Right lobe of liver (tissue), 6 donors: ENCODE measurements at regions not wholly inside any gene's neighbourhood (a gene's known extent, or its start where the extent isn't known, plus 50 kb on each side); places are given as distances from the start of the nearest gene placed in this dataset.

ENCODE experiments used
- ATAC-seq, 4 donors: fragments of 200-7000 bp; cut with Tn5 transposase; one replicate each; pipeline ENCODE4 v1.9.1; 2020; ENCODE audit warnings: mild to moderate bottlenecking in 4 of 4, moderate library complexity in 4 of 4
- DNase-seq, 3 donors: peaks; one replicate each; pipeline ENCODE4 v3.0.0-alpha.2; 2020
- H3K27ac ChIP-seq, 3 donors: fragments of 200-600 bp; one replicate each; pipeline ENCODE4 v1.8.0; 2022
- H3K27me3 ChIP-seq, 2 donors: fragments of 200-600 bp; one replicate each; pipeline ENCODE4 v1.8.0; 2022
- H3K36me3 ChIP-seq, 4 donors: fragments of 200-600 bp; sonication (generic) in 1 of 4; one replicate each; pipeline versions ENCODE4 v1.5.1 to v1.8.0; 2017 to 2022; ENCODE audit warnings: control low read depth in 1 of 4
- H3K4me1 ChIP-seq, 4 donors: fragments of 200-600 bp; sonication (generic) in 1 of 4; one replicate each; pipeline versions ENCODE4 v1.5.1 to v1.8.0; 2017 to 2022; ENCODE audit warnings: control low read depth in 1 of 4
- H3K4me3 ChIP-seq, 3 donors: fragments of 200-600 bp; one replicate each; pipeline ENCODE4 v1.8.0; 2022
- H3K9me3 ChIP-seq, 4 donors: fragments of 200-600 bp; sonication (generic) in 1 of 4; one replicate each; pipeline versions ENCODE4 v1.5.1 to v1.8.0; 2017 to 2022; ENCODE audit warnings: control low read depth in 1 of 4
- POLR2A ChIP-seq: fragments of 450-650 bp; IDR thresholded peaks from one replicate; pipeline ENCODE4 v1.6.1; 2017; ENCODE audit warnings: antibody characterized with exemption, mild to moderate bottlenecking
- whole genome bisulfite sequencing: methylation state at CpG from one replicate; pipeline ENCODE4 v1.1.6; 2018; ENCODE audit warnings: low coverage, low lambda C conversion rate; ENCODE audit not compliant: insufficient coverage; ENCODE audit errors: missing lambda C conversion rate; 5-methylcytosine and 5-hydroxymethylcytosine counted together
- intact Hi-C, 2 donors: fragments of 100-400 bp; cut with DNase I; formaldehyde crosslinking; loops; one replicate each; pipeline versions ENCODE4 v1.11.2 to v1.14.1; 2022
- TF ChIP-seq, protein P1 (sequence below), 4 donors: fragments of 200-600 bp in 3 of 4; fragments of 450-650 bp in 1 of 4; IDR thresholded peaks; one replicate each; pipeline versions ENCODE4 v1.5.1 to v1.8.0; 2016 to 2022; ENCODE audit warnings: antibody characterized with exemption in 4 of 4, mild to moderate bottlenecking in 2 of 4
- donor health status: DM: no; HTN: yes; CAD: no.
- donor health status: DM: no; HTN: no; CAD: no.
- donor health status: DM: no; HTN: no; CAD: no.
- donor health status: DM: no; HTN: yes; CAD: no.
- donor health status: DM: no; HTN: yes; CAD: no.

GRCh38 chr3:27585429-27585828 lies 101.2 kb upstream of the SLC4A7 start:
- peak in 1 of 4 donors; percentile 14 for ATAC-seq

GRCh38 chr3:27584874-27585273 lies 100.7 kb upstream of the SLC4A7 start:
- Histone ChIP-seq H3K4me3 (no peak overlapping the region), H3K9me3 (no peaks in the 10 kb centered on the region), H3K36me3 (no peaks in the 10 kb centered on the region), H3K27ac (no peak overlapping the region), H3K27me3 (no peaks in the 10 kb centered on the region), H3K4me1 (no peaks in the 10 kb centered on the region)
- WGBS, result 21% methylated on average over 2 of the region's 2 CpGs
- intact Hi-C loops, result no loop called here
- DNase-seq (no peak), ATAC-seq (peak in 3 of 4 donors; percentile 45 to 83 (median 53))
- no peak for TF ChIP-seq POLR2A
- TF ChIP-seq, protein P1, sequence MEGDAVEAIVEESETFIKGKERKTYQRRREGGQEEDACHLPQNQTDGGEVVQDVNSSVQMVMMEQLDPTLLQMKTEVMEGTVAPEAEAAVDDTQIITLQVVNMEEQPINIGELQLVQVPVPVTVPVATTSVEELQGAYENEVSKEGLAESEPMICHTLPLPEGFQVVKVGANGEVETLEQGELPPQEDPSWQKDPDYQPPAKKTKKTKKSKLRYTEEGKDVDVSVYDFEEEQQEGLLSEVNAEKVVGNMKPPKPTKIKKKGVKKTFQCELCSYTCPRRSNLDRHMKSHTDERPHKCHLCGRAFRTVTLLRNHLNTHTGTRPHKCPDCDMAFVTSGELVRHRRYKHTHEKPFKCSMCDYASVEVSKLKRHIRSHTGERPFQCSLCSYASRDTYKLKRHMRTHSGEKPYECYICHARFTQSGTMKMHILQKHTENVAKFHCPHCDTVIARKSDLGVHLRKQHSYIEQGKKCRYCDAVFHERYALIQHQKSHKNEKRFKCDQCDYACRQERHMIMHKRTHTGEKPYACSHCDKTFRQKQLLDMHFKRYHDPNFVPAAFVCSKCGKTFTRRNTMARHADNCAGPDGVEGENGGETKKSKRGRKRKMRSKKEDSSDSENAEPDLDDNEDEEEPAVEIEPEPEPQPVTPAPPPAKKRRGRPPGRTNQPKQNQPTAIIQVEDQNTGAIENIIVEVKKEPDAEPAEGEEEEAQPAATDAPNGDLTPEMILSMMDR (IDR thresholded peaks at IDR 0.05), result no peak

More at GRCh38 chr3:27585429-27585828, 101.2 kb upstream of the SLC4A7 start:
- H3K27me3 ChIP-seq, result no peaks in the 10 kb centered on the region
- WGBS, result 71% methylated on average over 3 of the region's 3 CpGs
- H3K4me3 ChIP-seq, result no peak overlapping the region
- H3K27ac ChIP-seq, result no peak overlapping the region
- no peaks in the 10 kb centered on the region for H3K4me1 ChIP-seq
- H3K9me3 ChIP-seq, result no peaks in the 10 kb centered on the region
- TF ChIP-seq POLR2A, result no peak
- TF ChIP-seq, protein P1 (IDR thresholded peaks at IDR 0.05), result no peak
- DNase-seq, result no peak
- intact Hi-C loops, result no loop called here
- H3K36me3 ChIP-seq, result no peaks in the 10 kb centered on the region

DNA sequence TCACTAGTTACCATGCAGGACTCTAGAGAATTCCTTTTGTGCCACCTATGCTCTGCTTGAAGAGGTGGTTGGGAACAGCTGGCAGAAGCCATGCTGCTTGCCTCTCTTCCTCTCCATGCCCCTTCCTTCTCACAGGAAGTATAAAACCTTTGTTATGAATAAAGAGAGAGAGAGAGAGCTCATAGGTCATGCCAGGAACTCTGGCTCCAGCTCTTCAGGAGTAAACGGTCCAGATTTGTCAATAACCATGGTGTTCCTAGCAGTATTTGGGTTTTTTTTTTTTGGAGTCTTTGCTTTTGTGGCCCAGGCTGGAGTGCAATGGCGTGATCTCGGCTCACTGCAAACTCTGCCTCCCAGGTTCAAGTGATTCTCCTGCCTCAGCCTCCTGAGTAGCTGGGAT lies 97.7 kb upstream of the SLC4A7 start:
- no peaks in the 10 kb centered on the region for H3K9me3 ChIP-seq
- no peaks in the 10 kb centered on the region for H3K36me3 ChIP-seq
- no peaks in the 10 kb centered on the region for H3K4me1 ChIP-seq
- 48% methylated on average over 3 of the region's 3 CpGs for WGBS
- intact Hi-C loops, result no loop called here
- no peaks in the 10 kb centered on the region for H3K27me3 ChIP-seq
- no peak overlapping the region for H3K4me3 ChIP-seq
- H3K27ac ChIP-seq, result no peak overlapping the region
- no peak for TF ChIP-seq POLR2A
- DNase-seq, result no peak
- peak in 3 of 4 donors; percentile 59 to 84 (median 83) for ATAC-seq

GRCh38 chr3:27578032-27578431 lies 93.8 kb upstream of the SLC4A7 start:
- Histone ChIP-seq H3K27ac (peak overlapping the region in 1 of 3 donors; percentile 48), H3K36me3 (no peaks in the 10 kb centered on the region), H3K9me3 (no peaks in the 10 kb centered on the region), H3K4me3 (no peak overlapping the region), H3K4me1 (no peaks in the 10 kb centered on the region), H3K27me3 (no peaks in the 10 kb centered on the region)
- ATAC-seq, result peak in 1 of 4 donors; percentile 78
- WGBS, result 100% methylated on average over 1 of the region's 1 CpG
- no peak for TF ChIP-seq POLR2A
- TF ChIP-seq, protein P1 (IDR thresholded peaks at IDR 0.05), result no peak
- intact Hi-C loops, result no loop called here
- no peak for DNase-seq

DNA sequence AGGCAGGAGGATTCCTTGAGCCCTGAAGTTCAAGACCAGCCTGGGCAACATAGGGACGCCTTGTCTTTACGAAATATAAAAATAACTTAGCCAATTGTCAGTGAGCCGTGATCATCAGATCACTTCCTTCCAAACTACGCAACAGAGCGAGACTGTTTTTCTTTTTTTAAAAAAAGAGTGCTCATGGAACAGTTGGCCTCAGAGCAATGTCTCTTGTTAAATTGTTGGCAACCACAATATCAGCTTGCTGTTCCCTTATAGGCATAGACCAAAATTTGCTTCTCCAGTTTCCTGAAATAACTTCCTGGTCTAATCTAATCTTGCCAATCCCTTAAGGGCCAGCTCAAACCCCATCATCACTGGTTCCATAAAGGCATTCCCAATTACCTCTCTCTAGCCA lies 93.3 kb upstream of the SLC4A7 start:
- Histone ChIP-seq H3K4me3 (no peak overlapping the region), H3K27ac (peak overlapping the region in 1 of 3 donors; percentile 48), H3K36me3 (no peaks in the 10 kb centered on the region), H3K9me3 (no peaks in the 10 kb centered on the region), H3K27me3 (no peaks in the 10 kb centered on the region), H3K4me1 (no peaks in the 10 kb centered on the region)
- ATAC-seq, result no peak
- intact Hi-C loops, result no loop called here
- WGBS, result 90% methylated on average over 4 of the region's 5 CpGs
- no peak for DNase-seq
- TF ChIP-seq POLR2A, result no peak
- TF ChIP-seq, protein P1 (IDR thresholded peaks at IDR 0.05), result no peak
